Liver (tissue), 8 donors: ENCODE measurements at regions not wholly inside any gene's neighbourhood (a gene's known extent, or its start where the extent isn't known, plus 50 kb on each side); places are given as distances from the start of the nearest gene placed in this dataset.
"Not testable (repeated sequence)": the region's sequence is repeated elsewhere in the genome, so short reads cannot be mapped to it uniquely, and the experiment has no call there.

ENCODE experiments used
- DNase-seq: peaks from one replicate; pipeline ENCODE4 v3.0.0-alpha.2; 2017; ENCODE audit warnings: low spot score
- H3K27ac ChIP-seq, 2 donors: one replicate each; pipeline ENCODE4 v1.7.0; 2013; ENCODE audit warnings: inconsistent platforms in 2 of 2, low read length in 2 of 2, control low read depth in 1 of 2, low read depth in 1 of 2, mild to moderate bottlenecking in 1 of 2
- H3K27me3 ChIP-seq, 4 donors: one replicate each; pipeline versions ENCODE4 v1.6.1 to v1.7.0; 2013; ENCODE audit warnings: low read length in 3 of 4, inconsistent platforms in 1 of 4, mild to moderate bottlenecking in 1 of 4, moderate library complexity in 1 of 4; ENCODE audit not compliant: control insufficient read depth in 4 of 4, insufficient read depth in 4 of 4
- H3K36me3 ChIP-seq, 4 donors: one replicate each; pipeline versions ENCODE4 v1.6.1 to v1.7.0; 2013; ENCODE audit warnings: low read length in 3 of 4, mild to moderate bottlenecking in 3 of 4, low read depth in 1 of 4, moderate library complexity in 1 of 4; ENCODE audit not compliant: control insufficient read depth in 4 of 4, insufficient read depth in 3 of 4
- H3K4me1 ChIP-seq, 4 donors: one replicate each; pipeline versions ENCODE4 v1.6.1 to v1.7.0; 2013; ENCODE audit warnings: low read length in 3 of 4, mild to moderate bottlenecking in 3 of 4, moderate library complexity in 1 of 4; ENCODE audit not compliant: control insufficient read depth in 4 of 4, insufficient read depth in 4 of 4
- H3K4me3 ChIP-seq, 3 donors: one replicate each; pipeline versions ENCODE4 v1.6.1 to v1.7.0; 2013; ENCODE audit warnings: low read length in 3 of 3, control low read depth in 1 of 3, low read depth in 1 of 3, mild to moderate bottlenecking in 1 of 3
- H3K9ac ChIP-seq, 2 donors: one replicate each; pipeline ENCODE4 v1.7.0; 2013; ENCODE audit warnings: low read length in 2 of 2, mild to moderate bottlenecking in 2 of 2, moderate library complexity in 2 of 2, control low read depth in 1 of 2, low read depth in 1 of 2
- H3K9me3 ChIP-seq, 4 donors: one replicate each; pipeline versions ENCODE4 v1.6.1 to v1.7.0; 2013; ENCODE audit warnings: low read length in 3 of 4; ENCODE audit not compliant: control insufficient read depth in 4 of 4
- CTCF ChIP-seq: fragments of 150-350 bp; IDR thresholded peaks from 2 replicates; pipeline ENCODE4 v1.5.1; 2017; ENCODE audit warnings: improper control_type of control experiment, low read depth, low read length; ENCODE audit not compliant: missing input control
- EGR1 ChIP-seq, 2 donors: IDR thresholded peaks; 2 replicates each; pipeline ENCODE4 v1.6.1; 2016 to 2018; ENCODE audit warnings: antibody characterized with exemption in 2 of 2, low read depth in 2 of 2
- FOXA2 ChIP-seq: IDR thresholded peaks from 2 replicates; pipeline ENCODE4 v1.6.1; 2016; ENCODE audit warnings: antibody characterized with exemption
- HNF4G ChIP-seq: IDR thresholded peaks from 2 replicates; pipeline ENCODE4 v1.6.1; 2016; ENCODE audit warnings: antibody characterized with exemption
- JUND ChIP-seq, 2 donors: IDR thresholded peaks; 2 replicates each; pipeline ENCODE4 v1.6.1; 2016; ENCODE audit warnings: antibody characterized with exemption in 2 of 2
- MAX ChIP-seq: IDR thresholded peaks from 2 replicates; pipeline ENCODE4 v1.6.1; 2016; ENCODE audit warnings: antibody characterized with exemption
- NR2F2 ChIP-seq: IDR thresholded peaks from 2 replicates; pipeline ENCODE4 v1.6.1; 2016; ENCODE audit warnings: antibody characterized with exemption
- REST ChIP-seq: IDR thresholded peaks from 2 replicates; pipeline ENCODE4 v1.6.1; 2016; ENCODE audit warnings: antibody characterized with exemption, mild to moderate bottlenecking
- RXRA ChIP-seq, 2 donors: IDR thresholded peaks; 2 replicates each; pipeline ENCODE4 v1.6.1; 2017 to 2018; ENCODE audit warnings: antibody characterized with exemption in 2 of 2, mild to moderate bottlenecking in 1 of 2
- SP1 ChIP-seq: IDR thresholded peaks from 2 replicates; pipeline ENCODE4 v1.6.1; 2018; ENCODE audit warnings: antibody characterized with exemption, mild to moderate bottlenecking
- TAF1 ChIP-seq: conservative IDR thresholded peaks from 2 replicates; pipeline ENCODE4 v1.6.1; 2016; ENCODE audit warnings: antibody characterized with exemption, mild to moderate bottlenecking
- YY1 ChIP-seq: IDR thresholded peaks from 2 replicates; pipeline ENCODE4 v1.6.1; 2016; ENCODE audit warnings: antibody characterized with exemption, mild to moderate bottlenecking
- WGBS: extraction: QIAGEN DNeasy Blood & Tissue Kit; methylation state at CpG from one replicate; pipeline ENCODE4 v1.1.7; 2013; 5-methylcytosine and 5-hydroxymethylcytosine counted together
- donor health status: healthy.
- donor health status: healthy.
- donor health status: healthy.
- donor health status: healthy.
- donor health status: healthy.

GRCh38 chr2:183476490-183476889, 352.2 kb downstream of the NUP35 start:
- no peaks in the 10 kb centered on the region for H3K4me1 ChIP-seq

GRCh38 chr2:183477296-183477695, 353.1 kb downstream of the NUP35 start:
- TF ChIP-seq REST (no peak), HNF4G (no peak)
- WGBS, result 75% methylated on average over 2 of the region's 2 CpGs
- Histone ChIP-seq H3K9me3 (no peaks in the 10 kb centered on the region), H3K27me3 (no peaks in the 10 kb centered on the region), H3K4me3 (no peak overlapping the region), H3K36me3 (no peaks in the 10 kb centered on the region), H3K27ac (no peak overlapping the region), H3K9ac (no peak overlapping the region), H3K4me1 (no peaks in the 10 kb centered on the region)
- DNase-seq, result no peak

More at GRCh38 chr2:183476490-183476889, 352.2 kb downstream of the NUP35 start:
- no peaks in the 10 kb centered on the region for H3K27me3 ChIP-seq
- DNase-seq, result no peak
- no peaks in the 10 kb centered on the region for H3K36me3 ChIP-seq
- H3K27ac ChIP-seq, result no peak overlapping the region
- TF ChIP-seq CTCF, result no peak
- no peak for TF ChIP-seq EGR1 (IDR thresholded peaks at IDR 0.05; ENCODE audit: low read depth in 2 of 2)
- no peak for TF ChIP-seq JUND (IDR thresholded peaks at IDR 0.05)
- TF ChIP-seq NR2F2, result no peak
- TF ChIP-seq SP1, result no peak
- no peak for TF ChIP-seq HNF4G
- no peak overlapping the region for H3K9ac ChIP-seq
- no peaks in the 10 kb centered on the region for H3K9me3 ChIP-seq
- H3K4me3 ChIP-seq, result no peak overlapping the region

GRCh38 chr2:183478941-183479595, 354.8 kb downstream of the NUP35 start:
- H3K27ac ChIP-seq, DNase-seq, H3K9me3 ChIP-seq, H3K4me3 ChIP-seq, H3K27me3 ChIP-seq, H3K9ac ChIP-seq, H3K4me1 ChIP-seq, H3K36me3 ChIP-seq: not testable (repeated sequence)
- 93% methylated on average over 39 of the region's 39 CpGs for WGBS

- no peaks in the 10 kb centered on the region for H3K36me3 ChIP-seq
- no peak overlapping the region for H3K27ac ChIP-seq
- H3K4me1 ChIP-seq, result no peaks in the 10 kb centered on the region
- no peak for DNase-seq
- WGBS, result 72% methylated on average over 3 of the region's 3 CpGs
- H3K9ac ChIP-seq, result no peak overlapping the region
- H3K9me3 ChIP-seq, result no peaks in the 10 kb centered on the region
- no peaks in the 10 kb centered on the region for H3K27me3 ChIP-seq
- no peak overlapping the region for H3K4me3 ChIP-seq
- TF ChIP-seq TAF1, result no peak
- no peak for TF ChIP-seq HNF4G
- TF ChIP-seq FOXA2, result no peak
- TF ChIP-seq RXRA (IDR thresholded peaks at IDR 0.05), result no peak
- TF ChIP-seq JUND (IDR thresholded peaks at IDR 0.05), result no peak
- no peak for TF ChIP-seq YY1
- no peak for TF ChIP-seq REST
- no peak for TF ChIP-seq NR2F2
- TF ChIP-seq MAX, result no peak
Observed at GRCh38 chr2:183487326-183487725, 363.1 kb downstream of the NUP35 start.
